H1 (cell line): ENCODE measurements at regions not wholly inside any gene's neighbourhood (a gene's known extent, or its start where the extent isn't known, plus 50 kb on each side); places are given as distances from the start of the nearest gene placed in this dataset.

Source experiments
- ATF2 ChIP-seq: IDR thresholded peaks from 2 replicates; pipeline ENCODE4 v1.6.1; 2012; ENCODE audit warnings: low read length, inconsistent platforms
- FOSL1 ChIP-seq: IDR thresholded peaks from 2 replicates; pipeline ENCODE4 v1.6.1; 2011; ENCODE audit warnings: mild to moderate bottlenecking, low read depth, low read length, moderate library complexity; ENCODE audit not compliant: insufficient read depth
- SIN3A ChIP-seq, 2 experiments: IDR thresholded peaks in 1 of 2; conservative IDR thresholded peaks in 1 of 2; 2 replicates each; pipeline ENCODE4 v1.6.1; 2011 to 2012; ENCODE audit warnings: low read length in 2 of 2, improper control_type of control experiment in 1 of 2, low read depth in 1 of 2, mild to moderate bottlenecking in 1 of 2

GRCh38 chr7:86949779-86950260 is 109.6 kb downstream of the ELAPOR2 start (continued):
- TF ChIP-seq ATF2 = no peak
- no peak for TF ChIP-seq SIN3A (conservative IDR thresholded peaks at IDR 0.05 in 1 of 2, IDR thresholded peaks at IDR 0.05 in 1 of 2; ENCODE audit: low read depth in 1 of 2, low read length in 2 of 2)
- no peak for TF ChIP-seq FOSL1
